Pancreas (tissue), 10 donors: ENCODE measurements at regions not wholly inside any gene's neighbourhood (a gene's known extent, or its start where the extent isn't known, plus 50 kb on each side); places are given as distances from the start of the nearest gene placed in this dataset.

Source experiments
- ATAC-seq, 4 donors: fragments of 200-7000 bp; cut with Tn5 transposase; one replicate each; pipeline versions ENCODE4 v1.8.0 to v1.9.1; 2020; ENCODE audit warnings: mild to moderate bottlenecking in 4 of 4, moderate library complexity in 4 of 4
- DNase-seq, 6 donors: peaks; one replicate each; pipeline ENCODE4 v3.0.0-alpha.2; 2020
- FAIRE-seq: peaks from 2 replicates; lab custom pipeline; 2012; peaks lifted over from hg19 to GRCh38; lab: Jason Lieb, UNC
- H3K27ac ChIP-seq, 4 donors: fragments of 200-600 bp; sonication (generic); 1 replicate in 3 of 4; 2 replicates in 1 of 4; pipeline versions ENCODE4 v1.5.0 to v1.8.0; 2020
- H3K27me3 ChIP-seq, 4 donors: fragments of 200-600 bp; one replicate each; pipeline ENCODE4 v1.8.0; 2021
- H3K36me3 ChIP-seq, 3 donors: fragments of 200-600 bp; sonication (generic) in 1 of 3; one replicate each; pipeline versions ENCODE4 v1.5.0 to v1.8.0; 2020 to 2021
- H3K4me1 ChIP-seq, 3 donors: fragments of 200-600 bp; one replicate each; pipeline ENCODE4 v1.8.0; 2021
- H3K4me3 ChIP-seq, 4 donors: fragments of 200-600 bp; sonication (generic) in 2 of 4; one replicate each; pipeline versions ENCODE4 v1.5.0 to v1.8.0; 2020 to 2021
- H3K9me3 ChIP-seq, 4 donors: fragments of 200-600 bp; one replicate each; pipeline ENCODE4 v1.8.0; 2021
- CTCF ChIP-seq, 4 donors: fragments of 200-600 bp; sonication (generic) in 3 of 4; IDR thresholded peaks; one replicate each; pipeline versions ENCODE4 v1.5.0 to v1.8.0; 2021; ENCODE audit warnings: antibody characterized with exemption in 4 of 4
- WGBS, 2 donors: extraction: QIAGEN DNeasy Blood & Tissue Kit; methylation state at CpG; one replicate each; pipeline ENCODE4 v1.1.7; 2013; 5-methylcytosine and 5-hydroxymethylcytosine counted together
- intact Hi-C, 3 donors: fragments of 100-400 bp; cut with DNase I; formaldehyde crosslinking; loops; one replicate each; pipeline versions ENCODE4 v1.11.1 to v1.14.2; 2022
- donor health status: healthy with polysubstance abuse.
- donor health status: DM: no; HTN: no; CAD: no; lungs with moderate emphysema.
- donor health status: DM: no; HTN: no; CAD: no.
- donor health status: control.
- donor health status: control.
- donor health status: Bipolar disorder and iron deficiency.
- donor health status: DM: yes; HTN: yes; CAD: no.
- donor health status: DM: no; HTN: no; CAD: no.
- donor health status: DM: no; HTN: no; CAD: no.
- donor health status: DM: yes; HTN: yes; CAD: no.

GRCh38 chr12:78559886-78560285, 304.7 kb upstream of the SYT1 start:
- no peaks in the 10 kb centered on the region for H3K9me3 ChIP-seq
- TF ChIP-seq CTCF (IDR thresholded peaks at IDR 0.05), result no peak
- H3K27ac ChIP-seq, result no peak overlapping the region
- ATAC-seq (no peak), FAIRE-seq (no peak), DNase-seq (no peak)
- H3K4me3 ChIP-seq, result no peak overlapping the region
- no peaks in the 10 kb centered on the region for H3K4me1 ChIP-seq
- H3K36me3 ChIP-seq, result no peaks in the 10 kb centered on the region
- H3K27me3 ChIP-seq, result no peaks in the 10 kb centered on the region
- intact Hi-C loops, result no loop called here

GRCh38 chr12:78560633-78561032, 303.9 kb upstream of the SYT1 start:
- ATAC-seq, result no peak
- H3K4me1 ChIP-seq, result no peaks in the 10 kb centered on the region
- DNase-seq, result no peak
- H3K27ac ChIP-seq, result no peak overlapping the region
- H3K4me3 ChIP-seq, result no peak overlapping the region
- no peaks in the 10 kb centered on the region for H3K27me3 ChIP-seq
- no peaks in the 10 kb centered on the region for H3K9me3 ChIP-seq
- 78 to 87% methylated on average over 5 of the region's 5 CpGs for WGBS, 2 donors
- intact Hi-C loops, result no loop called here
- no peak for TF ChIP-seq CTCF (IDR thresholded peaks at IDR 0.05)
- no peak for FAIRE-seq
- H3K36me3 ChIP-seq, result no peaks in the 10 kb centered on the region

GRCh38 chr12:78562368-78563205, 302.0 kb upstream of the SYT1 start:
- no peak for FAIRE-seq
- no peaks in the 10 kb centered on the region for H3K36me3 ChIP-seq
- no peak overlapping the region for H3K4me3 ChIP-seq
- 34 to 35% methylated on average over 2 of the region's 2 CpGs for WGBS, 2 donors
- H3K9me3 ChIP-seq, result no peaks in the 10 kb centered on the region
- no peaks in the 10 kb centered on the region for H3K27me3 ChIP-seq
- intact Hi-C loops, result no loop called here
- no peak for TF ChIP-seq CTCF (IDR thresholded peaks at IDR 0.05)
- ATAC-seq, result no peak
- DNase-seq, result no peak
- H3K27ac ChIP-seq, result no peak overlapping the region
- H3K4me1 ChIP-seq, result no peaks in the 10 kb centered on the region

- Histone ChIP-seq H3K4me1 (no peaks in the 10 kb centered on the region), H3K36me3 (no peaks in the 10 kb centered on the region), H3K9me3 (no peaks in the 10 kb centered on the region), H3K27me3 (no peaks in the 10 kb centered on the region), H3K4me3 (no peak overlapping the region), H3K27ac (no peak overlapping the region)
- DNase-seq (no peak), ATAC-seq (no peak), FAIRE-seq (no peak)
- WGBS, 2 donors, result 52 to 70% methylated on average over 3 of the region's 3 CpGs
- TF ChIP-seq CTCF (IDR thresholded peaks at IDR 0.05), result no peak
- intact Hi-C loops, result no loop called here
Observed at GRCh38 chr12:78563826-78564225, 300.7 kb upstream of the SYT1 start.

- H3K27me3 ChIP-seq, result no peaks in the 10 kb centered on the region
- no peak for FAIRE-seq
- WGBS, 2 donors, result 57 to 68% methylated on average over 3 of the region's 3 CpGs
Observed at GRCh38 chr12:78566456-78566855, 298.1 kb upstream of the SYT1 start.

More at GRCh38 chr12:78566456-78566855, 298.1 kb upstream of the SYT1 start:
- Histone ChIP-seq H3K27ac (no peak overlapping the region), H3K9me3 (no peaks in the 10 kb centered on the region), H3K36me3 (no peaks in the 10 kb centered on the region), H3K4me3 (no peak overlapping the region), H3K4me1 (no peaks in the 10 kb centered on the region)
- ATAC-seq (no peak), DNase-seq (no peak)
- TF ChIP-seq CTCF (IDR thresholded peaks at IDR 0.05), result no peak
- intact Hi-C loops, result no loop called here
